ENCODE measurements at regions not wholly inside any gene's neighbourhood (a gene's known extent, or its start where the extent isn't known, plus 50 kb on each side); places are given as distances from the start of the nearest gene placed in this dataset.

- TF ChIP-seq CTCF (IDR thresholded peaks at IDR 0.05) (no peak), POLR2A (IDR thresholded peaks at IDR 0.05) (no peak), POLR2AphosphoS5 (IDR thresholded peaks at IDR 0.05) (no peak), EP300 (IDR thresholded peaks at IDR 0.05) (no peak)
These were observed 270.4 kb downstream of the ENC1 start for GRCh38 chr5:74370168-74370567.
